Right lobe of liver (tissue), 4 donors: ENCODE measurements at regions not wholly inside any gene's neighbourhood (a gene's known extent, or its start where the extent isn't known, plus 50 kb on each side); places are given as distances from the start of the nearest gene placed in this dataset.

Experiments used
- POLR2A ChIP-seq: fragments of 450-650 bp; IDR thresholded peaks from one replicate; pipeline ENCODE4 v1.6.1; 2017; ENCODE audit warnings: antibody characterized with exemption, mild to moderate bottlenecking
- TF ChIP-seq, protein P1 (sequence below), 4 donors: fragments of 200-600 bp in 3 of 4; fragments of 450-650 bp in 1 of 4; IDR thresholded peaks; one replicate each; pipeline versions ENCODE4 v1.5.1 to v1.8.0; 2016 to 2022; ENCODE audit warnings: antibody characterized with exemption in 4 of 4, mild to moderate bottlenecking in 2 of 4
- donor health status: DM: no; HTN: no; CAD: no.
- donor health status: DM: no; HTN: no; CAD: no.
- donor health status: DM: no; HTN: yes; CAD: no.

DNA sequence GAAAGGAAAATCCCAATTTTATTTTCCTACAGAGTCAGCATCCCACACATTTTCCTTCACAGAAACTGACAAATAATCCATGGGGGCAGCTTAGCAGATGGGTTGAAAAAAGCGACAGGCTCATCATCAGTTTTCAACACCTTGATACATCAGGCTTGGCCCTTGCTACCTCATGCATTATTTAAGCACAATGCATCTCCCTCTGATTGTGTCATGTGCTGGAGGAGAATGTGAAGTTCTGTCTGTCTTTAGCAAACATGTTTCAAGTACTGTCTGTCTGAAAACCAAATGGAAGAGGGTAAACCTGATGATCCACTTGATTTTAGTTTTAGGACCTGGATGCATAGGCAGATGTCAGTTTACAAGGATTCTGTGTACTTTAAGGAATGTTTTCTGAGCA, 128.6 kb upstream of the ADAMTS9 start:
- TF ChIP-seq, protein P1, sequence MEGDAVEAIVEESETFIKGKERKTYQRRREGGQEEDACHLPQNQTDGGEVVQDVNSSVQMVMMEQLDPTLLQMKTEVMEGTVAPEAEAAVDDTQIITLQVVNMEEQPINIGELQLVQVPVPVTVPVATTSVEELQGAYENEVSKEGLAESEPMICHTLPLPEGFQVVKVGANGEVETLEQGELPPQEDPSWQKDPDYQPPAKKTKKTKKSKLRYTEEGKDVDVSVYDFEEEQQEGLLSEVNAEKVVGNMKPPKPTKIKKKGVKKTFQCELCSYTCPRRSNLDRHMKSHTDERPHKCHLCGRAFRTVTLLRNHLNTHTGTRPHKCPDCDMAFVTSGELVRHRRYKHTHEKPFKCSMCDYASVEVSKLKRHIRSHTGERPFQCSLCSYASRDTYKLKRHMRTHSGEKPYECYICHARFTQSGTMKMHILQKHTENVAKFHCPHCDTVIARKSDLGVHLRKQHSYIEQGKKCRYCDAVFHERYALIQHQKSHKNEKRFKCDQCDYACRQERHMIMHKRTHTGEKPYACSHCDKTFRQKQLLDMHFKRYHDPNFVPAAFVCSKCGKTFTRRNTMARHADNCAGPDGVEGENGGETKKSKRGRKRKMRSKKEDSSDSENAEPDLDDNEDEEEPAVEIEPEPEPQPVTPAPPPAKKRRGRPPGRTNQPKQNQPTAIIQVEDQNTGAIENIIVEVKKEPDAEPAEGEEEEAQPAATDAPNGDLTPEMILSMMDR (IDR thresholded peaks at IDR 0.05): no peak
- no peak for TF ChIP-seq POLR2A
